ENCODE measurements at regions not wholly inside any gene's neighbourhood (a gene's known extent, or its start where the extent isn't known, plus 50 kb on each side); places are given as distances from the start of the nearest gene placed in this dataset.

- no peak overlapping the region for H3K4me3 ChIP-seq (ENCODE audit: low read depth, low read length)
- H3K4me1 Mint-ChIP-seq: no peaks in the 10 kb centered on the region
- peaks cover 0 to 10% (median 4%) of the 10 kb centered on the region in 7 donors for H3K9me3 Mint-ChIP-seq
- DNase-seq (no peak), ATAC-seq (ENCODE audit: low read depth in 2 of 2) (no peak)
- H3K27me3 ChIP-seq (ENCODE audit: control insufficient read depth, insufficient read depth, low read length): no peaks in the 10 kb centered on the region
- no peak overlapping the region for H3K27ac Mint-ChIP-seq
- H3K36me3 Mint-ChIP-seq: no peaks in the 10 kb centered on the region
- peaks cover 3 to 6% of the 10 kb centered on the region in 2 experiments for H3K9me3 ChIP-seq (ENCODE audit: control insufficient read depth in 2 of 2, low read length in 2 of 2)
- H3K4me1 ChIP-seq (ENCODE audit: control insufficient read depth, insufficient read depth, low read length, poor library complexity, severe bottlenecking): no peaks in the 10 kb centered on the region
- H3K27me3 Mint-ChIP-seq: no peaks in the 10 kb centered on the region
- no peak overlapping the region for H3K4me3 Mint-ChIP-seq
- H3K27ac ChIP-seq (ENCODE audit: insufficient read depth, low read length, poor library complexity, severe bottlenecking): no peak overlapping the region
- H3K36me3 ChIP-seq (ENCODE audit: control insufficient read depth, insufficient read depth, low read length): no peaks in the 10 kb centered on the region
These were observed 113.2 kb upstream of the FLRT2 start for GRCh38 chr14:85416771-85417170.

GRCh38 chr14:85417396-85417795 lies 112.5 kb upstream of the FLRT2 start:
- no peak for ATAC-seq (ENCODE audit: low read depth in 2 of 2)
- Mint-ChIP-seq H3K4me3 (no peak overlapping the region), H3K9me3 (peaks cover 0 to 8% (median 4%) of the 10 kb centered on the region in 7 donors), H3K36me3 (no peaks in the 10 kb centered on the region), H3K4me1 (no peaks in the 10 kb centered on the region), H3K27ac (no peak overlapping the region), H3K27me3 (no peaks in the 10 kb centered on the region)
- no peaks in the 10 kb centered on the region for H3K36me3 ChIP-seq (ENCODE audit: control insufficient read depth, insufficient read depth, low read length)
- H3K27ac ChIP-seq (ENCODE audit: insufficient read depth, low read length, poor library complexity, severe bottlenecking): no peak overlapping the region
- peaks cover 3 to 6% of the 10 kb centered on the region in 2 experiments for H3K9me3 ChIP-seq (ENCODE audit: control insufficient read depth in 2 of 2, low read length in 2 of 2)
- H3K4me1 ChIP-seq (ENCODE audit: control insufficient read depth, insufficient read depth, low read length, poor library complexity, severe bottlenecking): no peaks in the 10 kb centered on the region
- no peaks in the 10 kb centered on the region for H3K27me3 ChIP-seq (ENCODE audit: control insufficient read depth, insufficient read depth, low read length)
- DNase-seq: no peak
- no peak overlapping the region for H3K4me3 ChIP-seq (ENCODE audit: low read depth, low read length)

- Histone ChIP-seq H3K36me3 (ENCODE audit: control insufficient read depth, insufficient read depth, low read length) (no peaks in the 10 kb centered on the region), H3K9me3 (ENCODE audit: control insufficient read depth in 2 of 2, low read length in 2 of 2) (peaks cover 3 to 6% of the 10 kb centered on the region in 2 experiments), H3K27me3 (ENCODE audit: control insufficient read depth, insufficient read depth, low read length) (no peaks in the 10 kb centered on the region), H3K27ac (ENCODE audit: insufficient read depth, low read length, poor library complexity, severe bottlenecking) (no peak overlapping the region), H3K4me1 (ENCODE audit: control insufficient read depth, insufficient read depth, low read length, poor library complexity, severe bottlenecking) (no peaks in the 10 kb centered on the region), H3K4me3 (ENCODE audit: low read depth, low read length) (no peak overlapping the region)
- no peak overlapping the region for H3K4me3 Mint-ChIP-seq
- no peaks in the 10 kb centered on the region for H3K27me3 Mint-ChIP-seq
- ATAC-seq (ENCODE audit: low read depth in 2 of 2) (no peak), DNase-seq (no peak)
- no peak overlapping the region for H3K27ac Mint-ChIP-seq
- H3K36me3 Mint-ChIP-seq: no peaks in the 10 kb centered on the region
- peaks cover 0 to 11% (median 5%) of the 10 kb centered on the region in 7 donors for H3K9me3 Mint-ChIP-seq
- H3K4me1 Mint-ChIP-seq: no peaks in the 10 kb centered on the region
These were observed 111.2 kb upstream of the FLRT2 start for GRCh38 chr14:85418721-85419120.

GRCh38 chr14:85420278-85420677 lies 109.7 kb upstream of the FLRT2 start:
- H3K27ac ChIP-seq (ENCODE audit: insufficient read depth, low read length, poor library complexity, severe bottlenecking): no peak overlapping the region
- Mint-ChIP-seq H3K9me3 (peaks cover 0 to 12% (median 3%) of the 10 kb centered on the region in 7 donors), H3K4me1 (no peaks in the 10 kb centered on the region), H3K27me3 (no peaks in the 10 kb centered on the region), H3K4me3 (no peak overlapping the region), H3K36me3 (no peaks in the 10 kb centered on the region), H3K27ac (no peak overlapping the region)
- no peaks in the 10 kb centered on the region for H3K27me3 ChIP-seq (ENCODE audit: control insufficient read depth, insufficient read depth, low read length)
- no peak for DNase-seq
- H3K4me3 ChIP-seq (ENCODE audit: low read depth, low read length): no peak overlapping the region
- H3K36me3 ChIP-seq (ENCODE audit: control insufficient read depth, insufficient read depth, low read length): no peaks in the 10 kb centered on the region
- peaks cover 0 to 6% of the 10 kb centered on the region in 2 experiments for H3K9me3 ChIP-seq (ENCODE audit: control insufficient read depth in 2 of 2, low read length in 2 of 2)
- H3K4me1 ChIP-seq (ENCODE audit: control insufficient read depth, insufficient read depth, low read length, poor library complexity, severe bottlenecking): no peaks in the 10 kb centered on the region
- ATAC-seq (ENCODE audit: low read depth in 2 of 2): no peak

GRCh38 chr14:85420707-85421106 lies 109.2 kb upstream of the FLRT2 start:
- no peak overlapping the region for H3K27ac ChIP-seq (ENCODE audit: insufficient read depth, low read length, poor library complexity, severe bottlenecking)
- no peak for ATAC-seq (ENCODE audit: low read depth in 2 of 2)
- no peaks in the 10 kb centered on the region for H3K4me1 ChIP-seq (ENCODE audit: control insufficient read depth, insufficient read depth, low read length, poor library complexity, severe bottlenecking)
- H3K9me3 ChIP-seq (ENCODE audit: control insufficient read depth in 2 of 2, low read length in 2 of 2): peaks cover 0 to 6% of the 10 kb centered on the region in 2 experiments
- H3K27me3 ChIP-seq (ENCODE audit: control insufficient read depth, insufficient read depth, low read length): no peaks in the 10 kb centered on the region
- Mint-ChIP-seq H3K27me3 (no peaks in the 10 kb centered on the region), H3K4me3 (no peak overlapping the region), H3K4me1 (no peaks in the 10 kb centered on the region), H3K9me3 (peaks cover 0 to 12% (median 2%) of the 10 kb centered on the region in 7 donors), H3K36me3 (no peaks in the 10 kb centered on the region), H3K27ac (no peak overlapping the region)
- no peak for DNase-seq
- H3K4me3 ChIP-seq (ENCODE audit: low read depth, low read length): no peak overlapping the region
- H3K36me3 ChIP-seq (ENCODE audit: control insufficient read depth, insufficient read depth, low read length): no peaks in the 10 kb centered on the region

GRCh38 chr14:85421186-85421877 lies 108.6 kb upstream of the FLRT2 start:
- Histone ChIP-seq H3K9me3 (ENCODE audit: control insufficient read depth in 2 of 2, low read length in 2 of 2) (peaks cover 0 to 6% of the 10 kb centered on the region in 2 experiments), H3K4me3 (ENCODE audit: low read depth, low read length) (no peak overlapping the region), H3K36me3 (ENCODE audit: control insufficient read depth, insufficient read depth, low read length) (no peaks in the 10 kb centered on the region), H3K27me3 (ENCODE audit: control insufficient read depth, insufficient read depth, low read length) (no peaks in the 10 kb centered on the region), H3K4me1 (ENCODE audit: control insufficient read depth, insufficient read depth, low read length, poor library complexity, severe bottlenecking) (no peaks in the 10 kb centered on the region), H3K27ac (ENCODE audit: insufficient read depth, low read length, poor library complexity, severe bottlenecking) (no peak overlapping the region)
- H3K27ac Mint-ChIP-seq: no peak overlapping the region
- no peak for ATAC-seq (ENCODE audit: low read depth in 2 of 2)
- DNase-seq: no peak
- H3K9me3 Mint-ChIP-seq: peaks cover 0 to 12% (median 2%) of the 10 kb centered on the region in 7 donors
- H3K4me1 Mint-ChIP-seq: no peaks in the 10 kb centered on the region
- no peak overlapping the region for H3K4me3 Mint-ChIP-seq
- H3K36me3 Mint-ChIP-seq: no peaks in the 10 kb centered on the region
- H3K27me3 Mint-ChIP-seq: no peaks in the 10 kb centered on the region

- no peaks in the 10 kb centered on the region for H3K36me3 Mint-ChIP-seq
- no peak overlapping the region for H3K4me3 Mint-ChIP-seq
- Histone ChIP-seq H3K4me1 (ENCODE audit: control insufficient read depth, insufficient read depth, low read length, poor library complexity, severe bottlenecking) (no peaks in the 10 kb centered on the region), H3K4me3 (ENCODE audit: low read depth, low read length) (no peak overlapping the region), H3K9me3 (ENCODE audit: control insufficient read depth in 2 of 2, low read length in 2 of 2) (peaks cover 0 to 6% of the 10 kb centered on the region in 2 experiments), H3K27ac (ENCODE audit: insufficient read depth, low read length, poor library complexity, severe bottlenecking) (no peak overlapping the region), H3K36me3 (ENCODE audit: control insufficient read depth, insufficient read depth, low read length) (no peaks in the 10 kb centered on the region), H3K27me3 (ENCODE audit: control insufficient read depth, insufficient read depth, low read length) (no peaks in the 10 kb centered on the region)
- H3K27ac Mint-ChIP-seq: no peak overlapping the region
- H3K4me1 Mint-ChIP-seq: no peaks in the 10 kb centered on the region
- no peak for DNase-seq
- H3K27me3 Mint-ChIP-seq: no peaks in the 10 kb centered on the region
- ATAC-seq (ENCODE audit: low read depth in 2 of 2): no peak
- H3K9me3 Mint-ChIP-seq: peaks cover 0 to 12% (median 4%) of the 10 kb centered on the region in 7 donors
These were observed 106.1 kb upstream of the FLRT2 start for GRCh38 chr14:85423889-85424288.

- peaks cover 0 to 17% (median 5%) of the 10 kb centered on the region in 7 donors for H3K9me3 Mint-ChIP-seq
- H3K4me1 Mint-ChIP-seq: no peaks in the 10 kb centered on the region
- H3K4me3 Mint-ChIP-seq: no peak overlapping the region
These were observed 104.4 kb upstream of the FLRT2 start for GRCh38 chr14:85425507-85425906.

More at GRCh38 chr14:85425507-85425906, 104.4 kb upstream of the FLRT2 start:
- no peak overlapping the region for H3K27ac Mint-ChIP-seq
- DNase-seq: no peak
- Histone ChIP-seq H3K9me3 (ENCODE audit: control insufficient read depth in 2 of 2, low read length in 2 of 2) (peaks cover 0 to 6% of the 10 kb centered on the region in 2 experiments), H3K4me3 (ENCODE audit: low read depth, low read length) (no peak overlapping the region), H3K4me1 (ENCODE audit: control insufficient read depth, insufficient read depth, low read length, poor library complexity, severe bottlenecking) (no peaks in the 10 kb centered on the region), H3K27me3 (ENCODE audit: control insufficient read depth, insufficient read depth, low read length) (no peaks in the 10 kb centered on the region), H3K27ac (ENCODE audit: insufficient read depth, low read length, poor library complexity, severe bottlenecking) (no peak overlapping the region), H3K36me3 (ENCODE audit: control insufficient read depth, insufficient read depth, low read length) (no peaks in the 10 kb centered on the region)
- ATAC-seq (ENCODE audit: low read depth in 2 of 2): no peak
- H3K27me3 Mint-ChIP-seq: no peaks in the 10 kb centered on the region
- no peaks in the 10 kb centered on the region for H3K36me3 Mint-ChIP-seq
